H1 (cell line): ENCODE measurements at regions not wholly inside any gene's neighbourhood (a gene's known extent, or its start where the extent isn't known, plus 50 kb on each side); places are given as distances from the start of the nearest gene placed in this dataset.

Source experiments
- EP300 ChIP-seq, 2 experiments: IDR thresholded peaks; 1 replicate in 1 of 2; 2 replicates in 1 of 2; pipeline ENCODE4 v1.6.1; 2011 to 2012; ENCODE audit warnings: low read depth in 2 of 2, low read length in 2 of 2, mild to moderate bottlenecking in 2 of 2, borderline replicate concordance in 1 of 2, inconsistent platforms in 1 of 2, moderate library complexity in 1 of 2
- EZH2 ChIP-seq: fragments of 200-600 bp; sonication (generic); IDR thresholded peaks from 2 replicates; pipeline ENCODE4 v1.7.1; 2012; ENCODE audit warnings: low read depth, mild to moderate bottlenecking, moderate library complexity, low read length, inconsistent platforms; ENCODE audit not compliant: severe bottlenecking
- KDM1A ChIP-seq: fragments of 200-600, 300-600 bp; sonication (generic); IDR thresholded peaks from 2 replicates; pipeline ENCODE4 v1.7.1; 2016; ENCODE audit warnings: mild to moderate bottlenecking, low read length, borderline replicate concordance
- PHF8 ChIP-seq: fragments of 200-600 bp; sonication (generic); conservative IDR thresholded peaks from 2 replicates; pipeline ENCODE4 v1.7.1; 2012; ENCODE audit warnings: low read depth, mild to moderate bottlenecking, inconsistent platforms, low read length, moderate library complexity
- RBBP5 ChIP-seq: IDR thresholded peaks from 2 replicates; pipeline ENCODE4 v1.7.1; 2012; ENCODE audit warnings: low read depth, mild to moderate bottlenecking, inconsistent platforms, low read length, moderate library complexity, borderline replicate concordance
- RFX5 ChIP-seq: IDR thresholded peaks from 2 replicates; pipeline ENCODE4 v1.6.1; 2011; ENCODE audit warnings: low read depth, low read length, improper control_type of control experiment, borderline replicate concordance
- RXRA ChIP-seq: IDR thresholded peaks from 2 replicates; pipeline ENCODE4 v1.6.1; 2011; ENCODE audit warnings: low read depth, mild to moderate bottlenecking, low read length, moderate library complexity; ENCODE audit not compliant: insufficient read depth
- SP4 ChIP-seq: IDR thresholded peaks from 2 replicates; pipeline ENCODE4 v1.6.1; 2012; ENCODE audit warnings: low read length, inconsistent platforms
- TAF7 ChIP-seq: optimal IDR thresholded peaks from 2 replicates; pipeline ENCODE3; 2011; ENCODE audit warnings: low read depth, mild to moderate bottlenecking, inconsistent platforms, low read length, moderate library complexity, borderline replicate concordance
- TF ChIP-seq, protein P1 (sequence below): fragments of 300-600 bp; sonication (generic); IDR thresholded peaks from 2 replicates; pipeline ENCODE4 v1.7.1; 2012; ENCODE audit warnings: low read length, moderate library complexity, mild to moderate bottlenecking, inconsistent platforms; ENCODE audit not compliant: insufficient replicate concordance
- TF ChIP-seq, protein P2 (sequence below): IDR thresholded peaks from 2 replicates; pipeline ENCODE4 v1.6.1; 2012; ENCODE audit warnings: inconsistent platforms

DNA sequence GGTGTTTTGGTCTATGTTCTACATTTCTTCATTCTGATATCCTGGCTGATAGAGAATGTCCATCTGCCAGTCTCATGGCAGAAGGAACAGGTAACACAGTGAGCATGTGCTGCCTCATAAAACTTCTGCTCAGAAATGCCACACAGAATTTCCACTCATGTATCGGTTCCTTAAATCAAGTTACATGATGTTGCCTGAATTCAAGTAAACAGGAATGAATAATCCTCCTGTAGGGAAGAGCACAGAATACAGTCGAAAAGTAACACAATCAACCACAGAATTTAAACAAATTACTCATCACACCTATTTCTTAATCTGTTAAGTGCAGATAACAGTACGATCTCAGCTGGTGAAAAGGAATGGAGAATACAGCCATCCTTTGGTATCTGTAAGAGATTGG is 74.7 kb downstream of the FAM217A start (continued):
- TF ChIP-seq, protein P1, sequence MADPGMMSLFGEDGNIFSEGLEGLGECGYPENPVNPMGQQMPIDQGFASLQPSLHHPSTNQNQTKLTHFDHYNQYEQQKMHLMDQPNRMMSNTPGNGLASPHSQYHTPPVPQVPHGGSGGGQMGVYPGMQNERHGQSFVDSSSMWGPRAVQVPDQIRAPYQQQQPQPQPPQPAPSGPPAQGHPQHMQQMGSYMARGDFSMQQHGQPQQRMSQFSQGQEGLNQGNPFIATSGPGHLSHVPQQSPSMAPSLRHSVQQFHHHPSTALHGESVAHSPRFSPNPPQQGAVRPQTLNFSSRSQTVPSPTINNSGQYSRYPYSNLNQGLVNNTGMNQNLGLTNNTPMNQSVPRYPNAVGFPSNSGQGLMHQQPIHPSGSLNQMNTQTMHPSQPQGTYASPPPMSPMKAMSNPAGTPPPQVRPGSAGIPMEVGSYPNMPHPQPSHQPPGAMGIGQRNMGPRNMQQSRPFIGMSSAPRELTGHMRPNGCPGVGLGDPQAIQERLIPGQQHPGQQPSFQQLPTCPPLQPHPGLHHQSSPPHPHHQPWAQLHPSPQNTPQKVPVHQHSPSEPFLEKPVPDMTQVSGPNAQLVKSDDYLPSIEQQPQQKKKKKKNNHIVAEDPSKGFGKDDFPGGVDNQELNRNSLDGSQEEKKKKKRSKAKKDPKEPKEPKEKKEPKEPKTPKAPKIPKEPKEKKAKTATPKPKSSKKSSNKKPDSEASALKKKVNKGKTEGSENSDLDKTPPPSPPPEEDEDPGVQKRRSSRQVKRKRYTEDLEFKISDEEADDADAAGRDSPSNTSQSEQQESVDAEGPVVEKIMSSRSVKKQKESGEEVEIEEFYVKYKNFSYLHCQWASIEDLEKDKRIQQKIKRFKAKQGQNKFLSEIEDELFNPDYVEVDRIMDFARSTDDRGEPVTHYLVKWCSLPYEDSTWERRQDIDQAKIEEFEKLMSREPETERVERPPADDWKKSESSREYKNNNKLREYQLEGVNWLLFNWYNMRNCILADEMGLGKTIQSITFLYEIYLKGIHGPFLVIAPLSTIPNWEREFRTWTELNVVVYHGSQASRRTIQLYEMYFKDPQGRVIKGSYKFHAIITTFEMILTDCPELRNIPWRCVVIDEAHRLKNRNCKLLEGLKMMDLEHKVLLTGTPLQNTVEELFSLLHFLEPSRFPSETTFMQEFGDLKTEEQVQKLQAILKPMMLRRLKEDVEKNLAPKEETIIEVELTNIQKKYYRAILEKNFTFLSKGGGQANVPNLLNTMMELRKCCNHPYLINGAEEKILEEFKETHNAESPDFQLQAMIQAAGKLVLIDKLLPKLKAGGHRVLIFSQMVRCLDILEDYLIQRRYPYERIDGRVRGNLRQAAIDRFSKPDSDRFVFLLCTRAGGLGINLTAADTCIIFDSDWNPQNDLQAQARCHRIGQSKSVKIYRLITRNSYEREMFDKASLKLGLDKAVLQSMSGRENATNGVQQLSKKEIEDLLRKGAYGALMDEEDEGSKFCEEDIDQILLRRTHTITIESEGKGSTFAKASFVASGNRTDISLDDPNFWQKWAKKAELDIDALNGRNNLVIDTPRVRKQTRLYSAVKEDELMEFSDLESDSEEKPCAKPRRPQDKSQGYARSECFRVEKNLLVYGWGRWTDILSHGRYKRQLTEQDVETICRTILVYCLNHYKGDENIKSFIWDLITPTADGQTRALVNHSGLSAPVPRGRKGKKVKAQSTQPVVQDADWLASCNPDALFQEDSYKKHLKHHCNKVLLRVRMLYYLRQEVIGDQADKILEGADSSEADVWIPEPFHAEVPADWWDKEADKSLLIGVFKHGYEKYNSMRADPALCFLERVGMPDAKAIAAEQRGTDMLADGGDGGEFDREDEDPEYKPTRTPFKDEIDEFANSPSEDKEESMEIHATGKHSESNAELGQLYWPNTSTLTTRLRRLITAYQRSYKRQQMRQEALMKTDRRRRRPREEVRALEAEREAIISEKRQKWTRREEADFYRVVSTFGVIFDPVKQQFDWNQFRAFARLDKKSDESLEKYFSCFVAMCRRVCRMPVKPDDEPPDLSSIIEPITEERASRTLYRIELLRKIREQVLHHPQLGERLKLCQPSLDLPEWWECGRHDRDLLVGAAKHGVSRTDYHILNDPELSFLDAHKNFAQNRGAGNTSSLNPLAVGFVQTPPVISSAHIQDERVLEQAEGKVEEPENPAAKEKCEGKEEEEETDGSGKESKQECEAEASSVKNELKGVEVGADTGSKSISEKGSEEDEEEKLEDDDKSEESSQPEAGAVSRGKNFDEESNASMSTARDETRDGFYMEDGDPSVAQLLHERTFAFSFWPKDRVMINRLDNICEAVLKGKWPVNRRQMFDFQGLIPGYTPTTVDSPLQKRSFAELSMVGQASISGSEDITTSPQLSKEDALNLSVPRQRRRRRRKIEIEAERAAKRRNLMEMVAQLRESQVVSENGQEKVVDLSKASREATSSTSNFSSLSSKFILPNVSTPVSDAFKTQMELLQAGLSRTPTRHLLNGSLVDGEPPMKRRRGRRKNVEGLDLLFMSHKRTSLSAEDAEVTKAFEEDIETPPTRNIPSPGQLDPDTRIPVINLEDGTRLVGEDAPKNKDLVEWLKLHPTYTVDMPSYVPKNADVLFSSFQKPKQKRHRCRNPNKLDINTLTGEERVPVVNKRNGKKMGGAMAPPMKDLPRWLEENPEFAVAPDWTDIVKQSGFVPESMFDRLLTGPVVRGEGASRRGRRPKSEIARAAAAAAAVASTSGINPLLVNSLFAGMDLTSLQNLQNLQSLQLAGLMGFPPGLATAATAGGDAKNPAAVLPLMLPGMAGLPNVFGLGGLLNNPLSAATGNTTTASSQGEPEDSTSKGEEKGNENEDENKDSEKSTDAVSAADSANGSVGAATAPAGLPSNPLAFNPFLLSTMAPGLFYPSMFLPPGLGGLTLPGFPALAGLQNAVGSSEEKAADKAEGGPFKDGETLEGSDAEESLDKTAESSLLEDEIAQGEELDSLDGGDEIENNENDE = no peak
- TF ChIP-seq RFX5 = no peak
- no peak for TF ChIP-seq KDM1A
- TF ChIP-seq EZH2 = no peak
- no peak for TF ChIP-seq EP300 (IDR thresholded peaks at IDR 0.05; ENCODE audit: borderline replicate concordance in 1 of 2, low read depth in 2 of 2, low read length in 2 of 2)
- TF ChIP-seq, protein P2, sequence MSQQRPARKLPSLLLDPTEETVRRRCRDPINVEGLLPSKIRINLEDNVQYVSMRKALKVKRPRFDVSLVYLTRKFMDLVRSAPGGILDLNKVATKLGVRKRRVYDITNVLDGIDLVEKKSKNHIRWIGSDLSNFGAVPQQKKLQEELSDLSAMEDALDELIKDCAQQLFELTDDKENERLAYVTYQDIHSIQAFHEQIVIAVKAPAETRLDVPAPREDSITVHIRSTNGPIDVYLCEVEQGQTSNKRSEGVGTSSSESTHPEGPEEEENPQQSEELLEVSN = no peak
- TF ChIP-seq RXRA = no peak
- TF ChIP-seq RBBP5 = no peak
- no peak for TF ChIP-seq TAF7
- TF ChIP-seq PHF8 = no peak
- TF ChIP-seq SP4 = no peak
